GM03348 (cell line): ENCODE measurements at regions not wholly inside any gene's neighbourhood (a gene's known extent, or its start where the extent isn't known, plus 50 kb on each side); places are given as distances from the start of the nearest gene placed in this dataset.

Experiments used
- DNase-seq: peaks from one replicate; pipeline ENCODE4 v3.0.0; 2012; ENCODE audit warnings: low spot score

GRCh38 chr7:17176371-17177032 is 122.0 kb upstream of the AHR start:
- no peak for DNase-seq

- no peak for DNase-seq
Observed at GRCh38 chr7:17178545-17178944, 119.9 kb upstream of the AHR start.

DNA sequence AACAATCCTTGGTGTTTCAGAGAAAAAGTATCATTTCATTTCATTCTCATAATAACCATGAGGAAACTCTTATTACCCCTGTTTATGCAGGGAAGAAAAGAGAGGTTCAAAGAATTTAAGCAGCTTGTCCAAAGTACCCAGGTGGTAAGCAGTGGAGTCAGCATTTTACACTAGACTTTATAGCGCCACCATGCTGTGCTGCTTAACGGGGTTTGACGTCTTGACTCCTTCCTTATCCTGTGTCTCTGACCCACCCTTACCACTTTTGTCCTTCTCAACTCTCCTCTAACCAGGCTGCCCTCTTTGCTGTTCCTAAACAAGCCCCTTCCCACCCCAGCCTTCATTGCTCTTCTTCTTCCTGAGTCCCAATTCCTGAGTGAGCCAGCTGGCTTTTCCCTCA is 117.0 kb upstream of the AHR start:
- DNase-seq: no peak

DNA sequence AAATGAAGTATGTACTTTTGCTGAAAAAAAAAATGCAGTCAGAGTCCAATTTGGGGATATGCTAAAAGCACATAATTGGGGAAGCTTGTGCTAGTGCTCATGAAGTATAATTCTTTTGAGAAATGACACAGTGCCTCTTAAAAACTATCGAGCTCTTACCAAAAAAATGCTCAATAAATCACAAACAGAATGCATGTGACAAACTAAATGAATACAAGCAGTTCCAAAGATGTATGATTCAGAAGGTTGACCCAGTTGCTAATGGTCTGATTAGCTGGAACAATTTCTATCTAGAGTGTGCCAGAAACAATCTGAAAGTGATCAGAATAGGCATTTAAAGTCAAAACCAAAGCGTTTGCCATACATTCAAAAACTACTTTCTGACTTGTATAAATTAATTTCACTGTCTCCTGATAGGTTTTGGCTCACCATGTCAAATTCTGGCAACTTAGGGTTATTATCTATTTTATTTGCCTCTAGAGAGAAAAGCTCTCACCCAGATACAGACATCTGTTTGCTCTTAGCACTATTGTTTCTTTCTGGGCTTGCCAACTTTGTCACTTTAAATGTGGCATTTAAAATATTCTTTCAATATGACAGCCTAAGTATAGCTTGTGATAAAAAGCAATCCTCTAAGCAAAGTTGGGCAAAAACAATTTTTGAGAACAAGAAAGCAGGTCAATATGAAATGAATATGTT is 114.7 kb upstream of the AHR start:
- DNase-seq: peak; percentile 42

GRCh38 chr7:17184805-17185689 is 113.4 kb upstream of the AHR start:
- DNase-seq: peak; percentile 6

DNA sequence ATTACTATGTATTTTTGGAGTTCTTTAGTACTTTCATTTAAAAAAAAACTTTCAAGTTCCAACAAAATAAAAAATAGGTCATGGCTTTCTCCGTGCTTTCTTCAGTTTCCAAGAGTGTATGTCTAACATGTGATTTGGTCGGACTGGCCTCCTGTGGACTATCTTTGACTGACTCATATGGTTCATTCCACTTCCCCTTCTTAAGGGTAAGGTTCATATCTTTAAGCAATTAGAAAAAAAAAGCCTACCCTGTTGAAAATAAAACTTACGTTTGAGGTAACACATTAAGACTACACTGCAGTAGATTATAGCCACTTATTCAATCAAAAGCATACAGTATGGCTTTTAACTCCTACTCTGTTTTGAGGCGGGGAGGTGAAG is 112.8 kb upstream of the AHR start:
- no peak for DNase-seq

GRCh38 chr7:17186745-17187530 is 111.5 kb upstream of the AHR start:
- DNase-seq: no peak

- no peak for DNase-seq
Observed at GRCh38 chr7:17194656-17195055, 103.8 kb upstream of the AHR start.

- no peak for DNase-seq
Observed at GRCh38 chr7:17195576-17195975, 102.9 kb upstream of the AHR start.

DNA sequence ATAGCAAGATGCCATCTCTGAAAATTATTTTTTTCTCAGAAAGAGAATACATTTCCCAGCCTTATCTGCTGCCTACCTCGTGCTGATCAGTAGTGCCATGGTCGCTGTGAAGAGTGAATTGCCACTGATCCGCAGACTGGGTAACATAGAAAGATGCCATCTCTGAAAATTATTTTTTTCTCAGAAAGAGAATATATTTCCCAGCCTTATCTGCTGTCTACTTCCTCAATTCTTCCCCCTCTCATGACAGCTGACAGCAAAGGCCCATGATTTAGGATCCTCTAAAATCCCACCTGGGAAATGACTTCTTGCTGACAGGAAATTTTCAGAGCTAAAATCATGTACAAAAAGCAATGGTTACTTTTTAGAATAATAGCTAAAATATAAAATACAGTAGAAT is 92.5 kb upstream of the AHR start:
- DNase-seq: no peak

DNA sequence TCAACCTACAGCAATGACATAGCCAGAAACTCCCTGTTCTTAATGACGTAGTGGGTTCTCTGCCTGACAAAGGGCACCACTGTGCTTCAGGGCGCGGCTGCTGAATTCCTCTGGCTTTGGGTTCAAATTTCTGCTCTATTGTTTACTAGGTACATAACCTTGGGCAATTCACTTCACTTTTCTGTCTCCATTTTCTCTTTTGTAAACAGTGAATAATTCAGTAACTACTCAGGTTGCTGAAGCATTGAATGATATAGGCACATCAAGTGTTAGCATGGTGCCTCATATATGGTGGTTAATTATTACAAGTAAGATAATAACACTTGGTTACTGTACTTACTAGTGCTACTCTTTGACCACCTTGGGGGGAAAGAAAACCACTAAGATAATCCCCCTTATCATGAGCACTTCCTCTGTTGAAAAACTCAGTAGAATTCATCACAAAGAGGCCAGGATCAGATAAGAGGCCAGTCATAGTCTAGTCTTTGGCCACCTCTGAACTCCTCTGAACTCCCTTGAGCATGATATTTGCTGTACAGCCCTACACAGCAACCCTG is 92.0 kb upstream of the AHR start:
- DNase-seq: no peak

GRCh38 chr7:17207220-17207619 is 91.2 kb upstream of the AHR start:
- DNase-seq: no peak

GRCh38 chr7:17209101-17209500 is 89.4 kb upstream of the AHR start:
- no peak for DNase-seq

DNA sequence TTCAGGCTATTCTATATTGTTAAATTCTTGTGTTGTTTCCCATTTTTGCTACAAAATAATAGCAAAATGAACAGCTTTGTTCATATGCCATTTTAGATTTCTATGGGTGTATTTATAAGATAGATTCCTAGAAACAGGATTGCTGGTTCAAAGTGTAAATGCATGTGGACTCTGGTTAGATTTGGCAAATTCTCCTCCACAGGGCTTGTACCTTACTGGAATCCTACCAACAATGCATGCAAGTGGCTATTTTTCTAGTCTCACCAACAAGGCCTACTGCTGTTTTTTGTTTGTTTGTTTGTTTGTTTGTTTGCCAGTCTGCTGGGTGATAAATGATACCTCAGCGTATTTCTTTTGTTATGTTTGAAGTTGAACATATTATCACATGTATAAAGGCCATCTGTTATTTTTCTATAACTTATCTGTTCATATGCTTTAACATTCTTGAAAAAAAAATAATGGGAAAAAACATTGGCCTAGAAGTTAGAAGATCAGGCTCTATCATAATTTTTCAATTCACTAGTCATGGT is 87.1 kb upstream of the AHR start:
- no peak for DNase-seq

GRCh38 chr7:17212188-17212587 is 86.3 kb upstream of the AHR start:
- no peak for DNase-seq

- DNase-seq: no peak
Observed at GRCh38 chr7:17227766-17228490, 70.5 kb upstream of the AHR start.

DNA sequence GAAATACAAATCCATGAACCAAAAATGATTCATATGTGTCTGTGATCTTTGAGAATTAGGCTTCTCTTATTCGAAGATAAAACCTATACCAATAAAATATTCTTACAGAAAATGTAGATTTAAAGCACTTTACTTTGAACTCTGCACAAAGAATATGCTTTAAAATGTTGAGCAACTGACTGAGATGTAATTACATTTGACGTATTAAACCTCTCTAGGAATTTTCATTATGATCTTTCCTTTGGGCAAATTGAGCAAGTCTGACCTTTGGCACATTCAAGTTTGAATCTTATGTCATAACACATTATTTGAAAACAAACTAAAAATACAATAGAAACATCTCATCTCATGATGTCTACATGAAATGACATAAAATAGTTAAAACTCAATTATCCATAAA is 69.2 kb upstream of the AHR start:
- DNase-seq: no peak

GRCh38 chr7:17230099-17230807 is 68.2 kb upstream of the AHR start:
- DNase-seq: no peak

- DNase-seq: no peak
Observed at GRCh38 chr7:17233603-17234002, 64.8 kb upstream of the AHR start.

- no peak for DNase-seq
Observed at GRCh38 chr7:17234030-17234397, 64.4 kb upstream of the AHR start.
